Ishikawa (cell line): ENCODE measurements at regions not wholly inside any gene's neighbourhood (a gene's known extent, or its start where the extent isn't known, plus 50 kb on each side); places are given as distances from the start of the nearest gene placed in this dataset.

Experiments
- CEBPB ChIP-seq: IDR thresholded peaks from 2 replicates; pipeline ENCODE4 v1.6.1; 2012
- CREB1 ChIP-seq: IDR thresholded peaks from 2 replicates; pipeline ENCODE4 v1.6.1; 2012; ENCODE audit warnings: low read depth
- EGR1 ChIP-seq: IDR thresholded peaks from 2 replicates; pipeline ENCODE4 v1.6.1; 2012
- EP300 ChIP-seq: IDR thresholded peaks from 2 replicates; pipeline ENCODE4 v1.6.1; 2012; ENCODE audit warnings: borderline replicate concordance
- FOXM1 ChIP-seq: IDR thresholded peaks from 2 replicates; pipeline ENCODE4 v1.6.1; 2012; ENCODE audit warnings: low read depth, borderline replicate concordance
- MAX ChIP-seq: IDR thresholded peaks from 2 replicates; pipeline ENCODE4 v1.6.1; 2012
- NFIC ChIP-seq: IDR thresholded peaks from 2 replicates; pipeline ENCODE4 v1.6.1; 2012
- RAD21 ChIP-seq: IDR thresholded peaks from 2 replicates; pipeline ENCODE4 v1.6.1; 2012; ENCODE audit warnings: low read depth
- REST ChIP-seq: IDR thresholded peaks from 2 replicates; pipeline ENCODE4 v1.6.1; 2012; ENCODE audit warnings: low read depth, mild to moderate bottlenecking
- TAF1 ChIP-seq: IDR thresholded peaks from 2 replicates; pipeline ENCODE4 v1.6.1; 2012; ENCODE audit warnings: low read depth, mild to moderate bottlenecking
- TCF12 ChIP-seq: IDR thresholded peaks from 2 replicates; pipeline ENCODE4 v1.6.1; 2012; ENCODE audit warnings: low read depth
- TEAD4 ChIP-seq: IDR thresholded peaks from 2 replicates; pipeline ENCODE4 v1.6.1; 2012
- USF1 ChIP-seq: IDR thresholded peaks from 2 replicates; pipeline ENCODE4 v1.6.1; 2012
- YY1 ChIP-seq: IDR thresholded peaks from 2 replicates; pipeline ENCODE4 v1.6.1; 2012; ENCODE audit warnings: low read depth
- ZBTB7A ChIP-seq: IDR thresholded peaks from 2 replicates; pipeline ENCODE4 v1.6.1; 2012; ENCODE audit warnings: low read depth

GRCh38 chr22:47419239-47419638 is 656.8 kb downstream of the TBC1D22A start:
- TF ChIP-seq RAD21 (no peak), CEBPB (no peak), REST (peak; percentile 79), MAX (no peak)

- TF ChIP-seq ZBTB7A (no peak), USF1 (no peak), CEBPB (no peak), TEAD4 (no peak), RAD21 (no peak)
Measured at GRCh38 chr22:47417699-47418098, 655.2 kb downstream of the TBC1D22A start.

- TF ChIP-seq MAX: no peak
- TF ChIP-seq EGR1: no peak
- no peak for TF ChIP-seq EP300
- no peak for TF ChIP-seq RAD21
- no peak for TF ChIP-seq TEAD4
- no peak for TF ChIP-seq CREB1
- TF ChIP-seq CEBPB: no peak
- no peak for TF ChIP-seq YY1
- TF ChIP-seq NFIC: no peak
- TF ChIP-seq TCF12: no peak
- TF ChIP-seq FOXM1: no peak
- no peak for TF ChIP-seq TAF1
- TF ChIP-seq USF1: no peak
- no peak for TF ChIP-seq REST
- no peak for TF ChIP-seq ZBTB7A
Measured at GRCh38 chr22:47411006-47411405, 648.6 kb downstream of the TBC1D22A start.

GRCh38 chr22:47409539-47410275 is 647.3 kb downstream of the TBC1D22A start:
- TF ChIP-seq EP300 (no peak), CREB1 (no peak), EGR1 (no peak), ZBTB7A (no peak), USF1 (no peak), YY1 (no peak), REST (no peak), TEAD4 (no peak), TCF12 (no peak), FOXM1 (no peak)

- TF ChIP-seq NFIC (no peak), RAD21 (peak; percentile 33)
Measured at GRCh38 chr22:47408409-47408808, 646.0 kb downstream of the TBC1D22A start.
